ENCODE measurements at regions not wholly inside any gene's neighbourhood (a gene's known extent, or its start where the extent isn't known, plus 50 kb on each side); places are given as distances from the start of the nearest gene placed in this dataset.

GRCh38 chr1:177351361-177352108 lies 180.8 kb downstream of the BRINP2 start:
- CTCF ChIA-PET, result interaction anchor here (0.6 kb wide), 1 partner anchor 96 kb away, joined by 3 read pairs; no protein-coding TSS in a partner anchor
- no peak for TF ChIP-seq CTCF (IDR thresholded peaks at IDR 0.05; ENCODE audit: insufficient read depth, low read depth, low read length)
- no peak for DNase-seq (ENCODE audit: low read depth)

GRCh38 chr1:177346790-177347359 lies 176.1 kb downstream of the BRINP2 start:
- ChIA-PET POLR2A (no interaction called here), CTCF (interaction anchor here (1.0 to 1.5 kb wide), 2 partner anchors 161 to 165 kb away, joined by 4 to 5 read pairs; no protein-coding TSS in a partner anchor)
- H3K27me3 ChIP-seq (ENCODE audit: control insufficient read depth, insufficient read depth, low read length), result peaks cover 3% of the 10 kb centered on the region
- DNase-seq (ENCODE audit: low read depth), result no peak
- H3K4me3 ChIP-seq (ENCODE audit: low read depth, low read length), result no peak overlapping the region
- H3K36me3 ChIP-seq (ENCODE audit: control insufficient read depth, insufficient read depth, low read length), result no peaks in the 10 kb centered on the region
- no peak for TF ChIP-seq CTCF (IDR thresholded peaks at IDR 0.05; ENCODE audit: insufficient read depth, low read depth, low read length)

More at GRCh38 chr1:177351361-177352108, 180.8 kb downstream of the BRINP2 start:
- no peak overlapping the region for H3K4me3 ChIP-seq (ENCODE audit: low read depth, low read length)
- no peaks in the 10 kb centered on the region for H3K27me3 ChIP-seq (ENCODE audit: control insufficient read depth, insufficient read depth, low read length)
- H3K36me3 ChIP-seq (ENCODE audit: control insufficient read depth, insufficient read depth, low read length), result no peaks in the 10 kb centered on the region
- POLR2A ChIA-PET, result no interaction called here

- DNase-seq (ENCODE audit: low read depth), result peak; percentile 15
- H3K36me3 ChIP-seq (ENCODE audit: control insufficient read depth, insufficient read depth, low read length), result no peaks in the 10 kb centered on the region
- ChIA-PET POLR2A (no interaction called here), CTCF (interaction anchor here (1.2 kb wide), 1 partner anchor 445 kb away, joined by 4 read pairs; no protein-coding TSS in a partner anchor)
- H3K4me3 ChIP-seq (ENCODE audit: low read depth, low read length), result no peak overlapping the region
- H3K27me3 ChIP-seq (ENCODE audit: control insufficient read depth, insufficient read depth, low read length), result peaks cover 5% of the 10 kb centered on the region
- TF ChIP-seq CTCF (IDR thresholded peaks at IDR 0.05; ENCODE audit: insufficient read depth, low read depth, low read length), result no peak
Measured at GRCh38 chr1:177343445-177343844, 172.7 kb downstream of the BRINP2 start.

GRCh38 chr1:177341773-177342172 lies 171.0 kb downstream of the BRINP2 start:
- DNase-seq (ENCODE audit: low read depth), result no peak
- no peak for TF ChIP-seq CTCF (IDR thresholded peaks at IDR 0.05; ENCODE audit: insufficient read depth, low read depth, low read length)
- peaks cover 5% of the 10 kb centered on the region for H3K27me3 ChIP-seq (ENCODE audit: control insufficient read depth, insufficient read depth, low read length)
- CTCF ChIA-PET, result interaction anchor here (1.0 to 1.4 kb wide), 3 partner anchors 13 to 445 kb away, joined by 3 to 4 read pairs (median 4); no protein-coding TSS in a partner anchor
- POLR2A ChIA-PET, result no interaction called here
- H3K4me3 ChIP-seq (ENCODE audit: low read depth, low read length), result no peak overlapping the region
- no peaks in the 10 kb centered on the region for H3K36me3 ChIP-seq (ENCODE audit: control insufficient read depth, insufficient read depth, low read length)

- DNase-seq (ENCODE audit: low read depth), result no peak
- Histone ChIP-seq H3K27me3 (ENCODE audit: control insufficient read depth, insufficient read depth, low read length) (peaks cover 5% of the 10 kb centered on the region), H3K4me3 (ENCODE audit: low read depth, low read length) (no peak overlapping the region), H3K36me3 (ENCODE audit: control insufficient read depth, insufficient read depth, low read length) (no peaks in the 10 kb centered on the region)
- CTCF ChIA-PET, result interaction anchor here (0.6 to 1.4 kb wide), 3 partner anchors 14 to 605 kb away, joined by 3 to 4 read pairs (median 3); no protein-coding TSS in a partner anchor
- POLR2A ChIA-PET, result no interaction called here
- no peak for TF ChIP-seq CTCF (IDR thresholded peaks at IDR 0.05; ENCODE audit: insufficient read depth, low read depth, low read length)
Measured at GRCh38 chr1:177340601-177341067, 169.9 kb downstream of the BRINP2 start.
